ENCODE measurements at regions not wholly inside any gene's neighbourhood (a gene's known extent, or its start where the extent isn't known, plus 50 kb on each side); places are given as distances from the start of the nearest gene placed in this dataset.
"Not testable (repeated sequence)": the region's sequence is repeated elsewhere in the genome, so short reads cannot be mapped to it uniquely, and the experiment has no call there.

- no peak for DNase-seq
Measured at GRCh38 chr5:174828804-174829510, 104.6 kb downstream of the MSX2 start.

- no peak for DNase-seq
Measured at GRCh38 chr5:174827558-174827957, 103.2 kb downstream of the MSX2 start.

- no peak for DNase-seq
Measured at GRCh38 chr5:174825587-174825986, 101.2 kb downstream of the MSX2 start.

- no peak for DNase-seq
Measured at GRCh38 chr5:174818430-174818829, 94.0 kb downstream of the MSX2 start.

- no peak for DNase-seq
Measured at GRCh38 chr5:174817610-174818009, 93.2 kb downstream of the MSX2 start.

- no peak for DNase-seq
Measured at GRCh38 chr5:174816858-174817257, 92.5 kb downstream of the MSX2 start.

GRCh38 chr5:174811438-174811837 is 87.1 kb downstream of the MSX2 start:
- no peak for DNase-seq

GRCh38 chr5:174810796-174811195 is 86.4 kb downstream of the MSX2 start:
- DNase-seq = no peak

- no peak for DNase-seq
Measured at GRCh38 chr5:174807471-174807870, 83.1 kb downstream of the MSX2 start.

- DNase-seq = no peak
Measured at GRCh38 chr5:174806729-174807128, 82.3 kb downstream of the MSX2 start.

- no peak for DNase-seq
Measured at GRCh38 chr5:174801798-174802197, 77.4 kb downstream of the MSX2 start.

GRCh38 chr5:174800435-174800834 is 76.1 kb downstream of the MSX2 start:
- no peak for DNase-seq

- no peak for DNase-seq
Measured at GRCh38 chr5:174799121-174799520, 74.7 kb downstream of the MSX2 start.

GRCh38 chr5:174798551-174798951 is 74.2 kb downstream of the MSX2 start:
- no peak for DNase-seq

- DNase-seq = no peak
Measured at GRCh38 chr5:174796711-174797192, 72.4 kb downstream of the MSX2 start.

GRCh38 chr5:174794931-174795672 is 70.7 kb downstream of the MSX2 start:
- DNase-seq = no peak

GRCh38 chr5:174793684-174794328 is 69.4 kb downstream of the MSX2 start:
- DNase-seq = peak; percentile 31

GRCh38 chr5:174793076-174793475 is 68.7 kb downstream of the MSX2 start:
- DNase-seq = no peak

- not testable (repeated sequence) for DNase-seq
Measured at GRCh38 chr5:174792265-174792664, 67.9 kb downstream of the MSX2 start.

- DNase-seq = no peak
Measured at GRCh38 chr5:174790906-174791305, 66.5 kb downstream of the MSX2 start.

GRCh38 chr5:174789596-174789995 is 65.2 kb downstream of the MSX2 start:
- no peak for DNase-seq

- no peak for DNase-seq
Measured at GRCh38 chr5:174785120-174785680, 60.8 kb downstream of the MSX2 start.

Data from NCI-H510A treated with DMSO at 0.1 percent for 48 hours (cell line).